Heart left ventricle (tissue), 13 donors: ENCODE measurements at regions not wholly inside any gene's neighbourhood (a gene's known extent, or its start where the extent isn't known, plus 50 kb on each side); places are given as distances from the start of the nearest gene placed in this dataset.

Source experiments
- POLR2A ChIP-seq, 2 donors: fragments of 450-650 bp; IDR thresholded peaks; one replicate each; pipeline ENCODE4 v1.6.1; 2017; ENCODE audit warnings: antibody characterized with exemption in 2 of 2, mild to moderate bottlenecking in 2 of 2, moderate library complexity in 2 of 2
- TF ChIP-seq, protein P1 (sequence below), 12 donors: fragments of 200-600 bp; sonication (generic) in 4 of 12; IDR thresholded peaks; one replicate each; pipeline versions ENCODE4 v1.5.0 to v1.8.0; 2018 to 2022; ENCODE audit warnings: antibody characterized with exemption in 12 of 12, mild to moderate bottlenecking in 5 of 12
- donor health status: ischemic (EF 13 %, LVEDD 7.1; RV severe dilation, severe dysfunction).
- donor health status: DM: no; HTN: yes; CAD: no.
- donor health status: DM: no; HTN: no; CAD: no.
- donor health status: ischemic (EF 25% LVEDD 6.9; RV normal size, moderate dysfunction).
- donor health status: ischemic (EF 25% LVEDD 5.7; RV mildly dilated, moderate dysfunction).
- donor health status: ischemic (EF 35%, LVEDD 5.7; RV mildly dilated, moderate dysfunction).
- donor health status: nonischemic (EF 11% LVEDD 7.7; RV severe dilation, severe dysfunction).
- donor health status: DM: yes; HTN: yes; CAD: no.
- donor health status: PGD.
- donor health status: ischemic (EF 29% LVEDD 5.4; RV normal size, mild dysfunction).
- donor health status: nonischemic (EF 23%, LVEDD 6.1; RV moderate dilation, normal function).

DNA sequence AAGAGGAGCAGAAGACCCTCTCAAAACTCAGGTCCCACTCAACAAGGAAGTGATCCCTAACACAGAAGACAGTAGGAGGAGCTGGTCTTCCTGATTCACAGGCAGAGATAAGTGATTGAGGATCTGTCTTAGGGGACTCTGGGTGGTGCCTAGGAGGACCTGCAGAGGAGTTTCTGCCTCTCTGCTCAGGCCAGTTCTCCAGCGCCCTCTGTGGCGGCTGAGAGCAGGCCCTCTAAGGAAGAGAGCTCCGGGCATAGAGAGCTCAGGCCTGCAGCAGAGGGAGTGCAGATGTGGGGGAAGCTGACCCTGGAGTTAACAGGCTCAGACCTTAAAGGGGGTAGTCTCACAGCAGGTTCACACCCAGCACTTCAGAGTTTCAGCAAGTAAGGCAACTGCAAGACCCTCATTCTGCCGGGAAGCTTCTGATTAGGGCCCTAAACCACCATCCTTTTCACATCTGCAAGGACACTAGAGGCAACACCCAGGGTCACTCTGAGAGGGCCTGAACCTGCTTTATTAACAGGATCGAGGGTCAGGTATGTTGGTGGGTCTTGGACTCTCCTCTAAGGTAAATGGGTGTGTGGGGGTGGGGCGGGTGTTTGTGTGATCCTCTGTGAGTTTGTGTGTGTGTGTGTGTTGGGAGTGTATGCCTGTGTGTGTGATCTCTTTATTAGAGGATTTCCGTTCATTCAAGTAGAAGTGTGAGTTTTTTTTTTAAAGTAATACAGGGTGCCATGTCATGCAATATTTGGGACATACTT is 57.6 kb upstream of the TARP start:
- TF ChIP-seq POLR2A (IDR thresholded peaks at IDR 0.05), result no peak
- TF ChIP-seq, protein P1, sequence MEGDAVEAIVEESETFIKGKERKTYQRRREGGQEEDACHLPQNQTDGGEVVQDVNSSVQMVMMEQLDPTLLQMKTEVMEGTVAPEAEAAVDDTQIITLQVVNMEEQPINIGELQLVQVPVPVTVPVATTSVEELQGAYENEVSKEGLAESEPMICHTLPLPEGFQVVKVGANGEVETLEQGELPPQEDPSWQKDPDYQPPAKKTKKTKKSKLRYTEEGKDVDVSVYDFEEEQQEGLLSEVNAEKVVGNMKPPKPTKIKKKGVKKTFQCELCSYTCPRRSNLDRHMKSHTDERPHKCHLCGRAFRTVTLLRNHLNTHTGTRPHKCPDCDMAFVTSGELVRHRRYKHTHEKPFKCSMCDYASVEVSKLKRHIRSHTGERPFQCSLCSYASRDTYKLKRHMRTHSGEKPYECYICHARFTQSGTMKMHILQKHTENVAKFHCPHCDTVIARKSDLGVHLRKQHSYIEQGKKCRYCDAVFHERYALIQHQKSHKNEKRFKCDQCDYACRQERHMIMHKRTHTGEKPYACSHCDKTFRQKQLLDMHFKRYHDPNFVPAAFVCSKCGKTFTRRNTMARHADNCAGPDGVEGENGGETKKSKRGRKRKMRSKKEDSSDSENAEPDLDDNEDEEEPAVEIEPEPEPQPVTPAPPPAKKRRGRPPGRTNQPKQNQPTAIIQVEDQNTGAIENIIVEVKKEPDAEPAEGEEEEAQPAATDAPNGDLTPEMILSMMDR (IDR thresholded peaks at IDR 0.05), result no peak
